Stomach smooth muscle (tissue), 2 donors: ENCODE measurements at regions not wholly inside any gene's neighbourhood (a gene's known extent, or its start where the extent isn't known, plus 50 kb on each side); places are given as distances from the start of the nearest gene placed in this dataset.

Experiments used
- H3K27ac ChIP-seq: one replicate; pipeline ENCODE4 v1.7.0; 2013; ENCODE audit warnings: mild to moderate bottlenecking, low read length, inconsistent platforms
- H3K27me3 ChIP-seq, 2 donors: one replicate each; pipeline ENCODE4 v1.7.0; 2013; ENCODE audit warnings: low read length in 2 of 2; ENCODE audit not compliant: insufficient read depth in 2 of 2, control insufficient read depth in 1 of 2
- H3K36me3 ChIP-seq, 2 donors: one replicate each; pipeline ENCODE4 v1.7.0; 2013; ENCODE audit warnings: low read length in 2 of 2; ENCODE audit not compliant: control insufficient read depth in 2 of 2, insufficient read depth in 2 of 2
- H3K4me1 ChIP-seq: one replicate; pipeline ENCODE4 v1.7.0; 2013; ENCODE audit warnings: low read length; ENCODE audit not compliant: control insufficient read depth, insufficient read depth
- H3K4me3 ChIP-seq, 2 donors: one replicate each; pipeline ENCODE4 v1.7.0; 2013; ENCODE audit warnings: low read length in 2 of 2
- H3K9ac ChIP-seq, 2 donors: one replicate each; pipeline ENCODE4 v1.7.0; 2013; ENCODE audit warnings: low read length in 2 of 2, mild to moderate bottlenecking in 1 of 2
- H3K9me3 ChIP-seq, 2 donors: one replicate each; pipeline ENCODE4 v1.7.0; 2013; ENCODE audit warnings: low read length in 2 of 2; ENCODE audit not compliant: control insufficient read depth in 2 of 2
- donor health status: healthy.
- donor health status: Pancreatic carcinoma.

DNA sequence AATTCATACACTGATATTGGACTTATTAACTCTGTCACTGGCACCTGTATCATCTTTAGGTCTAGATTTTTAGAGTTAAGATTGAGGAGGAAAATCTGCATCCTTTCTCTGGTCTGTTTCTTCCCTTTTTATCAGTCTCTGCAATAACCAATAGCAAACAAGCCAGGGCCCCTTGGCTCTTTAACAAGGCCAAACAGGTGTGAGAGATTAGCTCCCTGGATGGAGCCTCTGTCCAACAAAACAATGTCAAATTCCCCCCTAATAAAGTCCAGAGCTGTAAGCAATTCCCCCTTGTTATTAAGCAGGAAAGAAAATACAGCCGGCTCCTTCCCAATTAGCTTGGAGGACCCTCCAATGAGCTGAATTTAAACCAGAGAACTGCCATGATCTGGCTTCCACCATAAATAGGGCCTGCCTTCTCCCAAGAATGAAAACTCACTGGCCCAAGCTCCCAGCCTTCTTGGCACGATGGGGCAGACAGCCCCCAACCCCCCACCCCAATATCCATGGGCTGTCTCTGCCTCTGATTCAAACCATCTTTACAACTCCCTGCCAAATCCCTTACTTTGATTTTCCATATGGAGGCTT lies 56.1 kb upstream of the SOX9 start:
- Histone ChIP-seq H3K27ac (no peak overlapping the region), H3K36me3 (no peaks in the 10 kb centered on the region), H3K9ac (no peak overlapping the region), H3K4me1 (no peaks in the 10 kb centered on the region), H3K27me3 (no peaks in the 10 kb centered on the region), H3K9me3 (no peaks in the 10 kb centered on the region), H3K4me3 (no peak overlapping the region)

DNA sequence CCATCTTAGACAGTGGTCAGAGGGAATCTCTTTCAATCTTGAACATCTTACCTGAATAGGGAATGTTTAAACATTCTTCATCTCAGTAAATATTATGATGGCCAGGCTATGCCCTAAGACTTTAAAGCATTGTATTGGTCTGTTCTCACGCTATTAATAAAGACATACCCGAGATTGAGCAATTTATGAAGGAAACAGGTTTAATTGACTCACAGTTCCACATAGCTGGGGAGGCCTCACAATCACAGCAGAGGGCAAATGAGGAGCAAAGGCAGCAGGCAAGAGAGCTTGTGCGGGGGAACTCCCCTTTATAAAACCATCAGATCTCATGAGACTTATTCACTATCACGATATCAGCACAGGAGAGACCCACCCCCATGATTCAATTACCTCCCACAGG lies 55.3 kb upstream of the SOX9 start:
- no peak overlapping the region for H3K4me3 ChIP-seq
- no peaks in the 10 kb centered on the region for H3K4me1 ChIP-seq
- no peaks in the 10 kb centered on the region for H3K9me3 ChIP-seq
- H3K36me3 ChIP-seq: no peaks in the 10 kb centered on the region
- no peaks in the 10 kb centered on the region for H3K27me3 ChIP-seq
- H3K27ac ChIP-seq: no peak overlapping the region
- H3K9ac ChIP-seq: no peak overlapping the region

DNA sequence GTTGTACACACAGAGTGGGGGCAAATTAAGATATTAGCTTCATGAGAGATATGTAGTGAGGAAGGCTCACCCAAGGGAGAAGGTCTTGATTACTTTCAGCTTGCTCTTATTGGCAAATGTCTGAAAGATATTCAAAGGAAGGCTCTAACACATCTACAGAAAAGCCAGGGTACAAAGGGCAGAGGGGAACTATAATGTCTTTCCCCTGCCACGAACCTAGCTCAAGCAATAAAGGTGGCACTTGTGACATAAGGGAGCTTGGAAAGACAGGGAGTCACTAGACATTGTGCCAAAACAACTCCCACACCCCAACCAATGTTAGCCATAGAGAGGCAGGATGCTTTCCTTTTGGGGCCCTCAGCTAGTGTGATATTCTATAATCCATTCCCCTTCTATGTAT lies 52.2 kb upstream of the SOX9 start:
- Histone ChIP-seq H3K27ac (no peak overlapping the region), H3K36me3 (no peaks in the 10 kb centered on the region), H3K4me1 (no peaks in the 10 kb centered on the region), H3K4me3 (no peak overlapping the region), H3K9ac (no peak overlapping the region), H3K27me3 (no peaks in the 10 kb centered on the region), H3K9me3 (no peaks in the 10 kb centered on the region)

DNA sequence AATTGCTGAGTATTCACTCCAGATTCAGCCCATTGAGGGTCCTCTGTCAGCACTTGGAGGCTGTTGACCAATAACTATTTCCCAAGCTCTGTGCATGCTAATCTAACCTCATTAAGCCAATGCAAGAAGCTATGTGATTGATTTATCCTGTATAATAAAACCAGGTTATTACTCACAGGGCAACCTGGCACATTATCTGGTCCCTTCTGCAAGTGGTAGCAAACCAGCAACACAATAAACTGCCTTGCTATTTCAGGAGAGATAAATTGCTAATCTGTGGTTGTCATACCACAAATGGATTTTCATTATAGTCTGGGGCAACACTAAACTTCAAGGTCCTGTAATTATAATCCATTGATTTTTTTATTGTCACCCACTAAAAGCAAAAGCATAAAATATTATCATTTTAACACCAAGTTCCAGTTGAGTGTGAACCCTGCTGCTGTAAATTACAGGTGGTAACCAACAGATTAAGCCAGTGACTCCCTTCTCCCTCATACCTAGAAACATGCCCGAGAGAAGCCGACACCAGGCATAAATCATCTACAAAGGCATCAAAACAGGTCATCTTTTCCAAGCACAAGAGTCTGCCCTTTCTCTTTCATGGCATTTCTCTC lies 51.1 kb upstream of the SOX9 start:
- no peak overlapping the region for H3K9ac ChIP-seq
- no peaks in the 10 kb centered on the region for H3K4me1 ChIP-seq
- H3K27me3 ChIP-seq: no peaks in the 10 kb centered on the region
- H3K27ac ChIP-seq: no peak overlapping the region
- H3K36me3 ChIP-seq: no peaks in the 10 kb centered on the region
- no peak overlapping the region for H3K4me3 ChIP-seq
- H3K9me3 ChIP-seq: no peaks in the 10 kb centered on the region
